ENCODE measurements at regions not wholly inside any gene's neighbourhood (a gene's known extent, or its start where the extent isn't known, plus 50 kb on each side); places are given as distances from the start of the nearest gene placed in this dataset.

- H3K36me3 ChIP-seq (ENCODE audit: insufficient read depth, insufficient read length, low read length): no peaks in the 10 kb centered on the region
- no peaks in the 10 kb centered on the region for H3K27me3 ChIP-seq (ENCODE audit: insufficient read depth, insufficient read length)
- no peak overlapping the region for H3K9ac ChIP-seq (ENCODE audit: insufficient read length, low read depth)
- no peak for DNase-seq (ENCODE audit: low read depth, low spot score)
- no peaks in the 10 kb centered on the region for H3K4me1 ChIP-seq (ENCODE audit: insufficient read depth, insufficient read length)
- no peak overlapping the region for H3K4me3 ChIP-seq (ENCODE audit: insufficient read length, low read depth)
- TF ChIP-seq ZNF274 (IDR thresholded peaks at IDR 0.05; ENCODE audit: low read depth, low read length) (no peak), YY1 (IDR thresholded peaks at IDR 0.05; ENCODE audit: insufficient read depth, insufficient read length) (no peak), SUZ12 (IDR thresholded peaks at IDR 0.05; ENCODE audit: extremely low read depth, insufficient read depth, insufficient read length) (no peak)
- peaks cover 14% of the 10 kb centered on the region; the same call in 1 of the 2 replicates for H3K9me3 ChIP-seq (ENCODE audit: insufficient read depth, low read length)
Observed at GRCh38 chr11:2083411-2083810, 55.8 kb downstream of the IGF2 start.

GRCh38 chr11:2077061-2077802 lies 62.0 kb downstream of the IGF2 start:
- TF ChIP-seq SUZ12 (IDR thresholded peaks at IDR 0.05; ENCODE audit: extremely low read depth, insufficient read depth, insufficient read length): no peak
- no peak for TF ChIP-seq YY1 (IDR thresholded peaks at IDR 0.05; ENCODE audit: insufficient read depth, insufficient read length)
- no peak for TF ChIP-seq ZNF274 (IDR thresholded peaks at IDR 0.05; ENCODE audit: low read depth, low read length)
- DNase-seq (ENCODE audit: low read depth, low spot score): no peak
- H3K4me3 ChIP-seq (ENCODE audit: insufficient read length, low read depth): no peak overlapping the region

GRCh38 chr11:2076441-2076840 lies 62.7 kb downstream of the IGF2 start:
- Histone ChIP-seq H3K9me3 (ENCODE audit: insufficient read depth, low read length) (no peaks in the 10 kb centered on the region), H3K27me3 (ENCODE audit: insufficient read depth, insufficient read length) (peaks cover 8% of the 10 kb centered on the region), H3K36me3 (ENCODE audit: insufficient read depth, insufficient read length, low read length) (no peaks in the 10 kb centered on the region), H3K9ac (ENCODE audit: insufficient read length, low read depth) (no peak overlapping the region), H3K4me3 (ENCODE audit: insufficient read length, low read depth) (no peak overlapping the region), H3K4me1 (ENCODE audit: insufficient read depth, insufficient read length) (no peaks in the 10 kb centered on the region)
- TF ChIP-seq YY1 (IDR thresholded peaks at IDR 0.05; ENCODE audit: insufficient read depth, insufficient read length) (no peak), ZNF274 (IDR thresholded peaks at IDR 0.05; ENCODE audit: low read depth, low read length) (no peak), SUZ12 (IDR thresholded peaks at IDR 0.05; ENCODE audit: extremely low read depth, insufficient read depth, insufficient read length) (no peak)
- no peak for DNase-seq (ENCODE audit: low read depth, low spot score)

More at GRCh38 chr11:2077061-2077802, 62.0 kb downstream of the IGF2 start:
- Histone ChIP-seq H3K9me3 (ENCODE audit: insufficient read depth, low read length) (no peaks in the 10 kb centered on the region), H3K36me3 (ENCODE audit: insufficient read depth, insufficient read length, low read length) (no peaks in the 10 kb centered on the region), H3K27me3 (ENCODE audit: insufficient read depth, insufficient read length) (peaks cover under 1% of the 10 kb centered on the region), H3K9ac (ENCODE audit: insufficient read length, low read depth) (no peak overlapping the region), H3K4me1 (ENCODE audit: insufficient read depth, insufficient read length) (no peaks in the 10 kb centered on the region)

- Histone ChIP-seq H3K4me3 (ENCODE audit: insufficient read length, low read depth) (no peak overlapping the region), H3K27me3 (ENCODE audit: insufficient read depth, insufficient read length) (peaks cover 26% of the 10 kb centered on the region), H3K36me3 (ENCODE audit: insufficient read depth, insufficient read length, low read length) (no peaks in the 10 kb centered on the region), H3K9ac (ENCODE audit: insufficient read length, low read depth) (no peak overlapping the region), H3K9me3 (ENCODE audit: insufficient read depth, low read length) (no peaks in the 10 kb centered on the region), H3K4me1 (ENCODE audit: insufficient read depth, insufficient read length) (no peaks in the 10 kb centered on the region)
- DNase-seq (ENCODE audit: low read depth, low spot score): peak; percentile 30
- TF ChIP-seq ZNF274 (IDR thresholded peaks at IDR 0.05; ENCODE audit: low read depth, low read length) (no peak), SUZ12 (IDR thresholded peaks at IDR 0.05; ENCODE audit: extremely low read depth, insufficient read depth, insufficient read length) (no peak), YY1 (IDR thresholded peaks at IDR 0.05; ENCODE audit: insufficient read depth, insufficient read length) (no peak)
Observed at GRCh38 chr11:2074266-2074825, 64.8 kb downstream of the IGF2 start.

- H3K27me3 ChIP-seq (ENCODE audit: insufficient read depth, insufficient read length): peaks cover 26% of the 10 kb centered on the region
- no peaks in the 10 kb centered on the region for H3K36me3 ChIP-seq (ENCODE audit: insufficient read depth, insufficient read length, low read length)
- H3K4me3 ChIP-seq (ENCODE audit: insufficient read length, low read depth): no peak overlapping the region
- H3K9ac ChIP-seq (ENCODE audit: insufficient read length, low read depth): no peak overlapping the region
- no peaks in the 10 kb centered on the region for H3K9me3 ChIP-seq (ENCODE audit: insufficient read depth, low read length)
- TF ChIP-seq ZNF274 (IDR thresholded peaks at IDR 0.05; ENCODE audit: low read depth, low read length) (no peak), YY1 (IDR thresholded peaks at IDR 0.05; ENCODE audit: insufficient read depth, insufficient read length) (no peak), SUZ12 (IDR thresholded peaks at IDR 0.05; ENCODE audit: extremely low read depth, insufficient read depth, insufficient read length) (no peak)
- H3K4me1 ChIP-seq (ENCODE audit: insufficient read depth, insufficient read length): no peaks in the 10 kb centered on the region
- no peak for DNase-seq (ENCODE audit: low read depth, low spot score)
Observed at GRCh38 chr11:2072551-2073261, 66.5 kb downstream of the IGF2 start.

GRCh38 chr11:2071748-2072385 lies 67.3 kb downstream of the IGF2 start:
- no peaks in the 10 kb centered on the region for H3K36me3 ChIP-seq (ENCODE audit: insufficient read depth, insufficient read length, low read length)
- H3K9ac ChIP-seq (ENCODE audit: insufficient read length, low read depth): no peak overlapping the region
- H3K27me3 ChIP-seq (ENCODE audit: insufficient read depth, insufficient read length): peaks cover 30% of the 10 kb centered on the region
- H3K4me1 ChIP-seq (ENCODE audit: insufficient read depth, insufficient read length): no peaks in the 10 kb centered on the region
- TF ChIP-seq ZNF274 (IDR thresholded peaks at IDR 0.05; ENCODE audit: low read depth, low read length) (no peak), SUZ12 (IDR thresholded peaks at IDR 0.05; ENCODE audit: extremely low read depth, insufficient read depth, insufficient read length) (no peak), YY1 (IDR thresholded peaks at IDR 0.05; ENCODE audit: insufficient read depth, insufficient read length) (no peak)
- no peak for DNase-seq (ENCODE audit: low read depth, low spot score)
- no peaks in the 10 kb centered on the region for H3K9me3 ChIP-seq (ENCODE audit: insufficient read depth, low read length)
- H3K4me3 ChIP-seq (ENCODE audit: insufficient read length, low read depth): no peak overlapping the region

All from NT2/D1 (cell line).